ENCODE measurements at regions not wholly inside any gene's neighbourhood (a gene's known extent, or its start where the extent isn't known, plus 50 kb on each side); places are given as distances from the start of the nearest gene placed in this dataset.

DNA sequence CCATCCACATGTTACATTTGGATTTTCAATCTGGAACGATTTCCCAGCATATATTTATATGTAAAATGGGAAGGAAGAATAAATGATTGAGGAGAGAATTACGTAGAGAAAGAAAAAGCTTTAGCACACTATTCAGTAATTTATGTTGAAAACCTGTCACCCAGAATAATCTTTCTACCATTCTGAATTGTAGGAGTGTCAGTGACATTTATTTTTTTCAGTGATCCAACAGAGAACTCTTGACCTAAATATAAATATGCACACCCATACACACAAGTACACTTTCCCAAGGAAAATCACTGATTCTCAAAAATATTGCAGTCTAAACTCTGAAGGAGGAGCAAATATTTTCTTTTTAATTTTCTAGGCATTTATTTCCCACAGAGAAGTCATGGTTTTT is 140.2 kb upstream of the LRP1B start:
- intact Hi-C loops (cut with micrococcal nuclease), result no loop called here
- H3K4me1 Mint-ChIP-seq (ENCODE audit: insufficient read depth, unreplicated experiment), result no peaks in the 10 kb centered on the region
- H3K4me3 Mint-ChIP-seq (ENCODE audit: unreplicated experiment), result no peak overlapping the region
- no peaks in the 10 kb centered on the region for H3K9me3 Mint-ChIP-seq (ENCODE audit: unreplicated experiment)
- no peaks in the 10 kb centered on the region for H3K36me3 Mint-ChIP-seq (ENCODE audit: insufficient read depth, unreplicated experiment)
- no peak overlapping the region for H3K27ac Mint-ChIP-seq (ENCODE audit: low read depth, unreplicated experiment)
- TF ChIP-seq CTCF (IDR thresholded peaks at IDR 0.05; ENCODE audit: unreplicated experiment), result no peak
- ChIA-PET POLR2A (no interaction called here), CTCF (no interaction called here)
- no TSS peak for BruUV-seq (replicated peaks)
- peaks cover 37% of the 10 kb centered on the region for H3K27me3 Mint-ChIP-seq (ENCODE audit: insufficient read depth, unreplicated experiment)
- DNase-seq (ENCODE audit: unreplicated experiment), result no peak

GRCh38 chr2:142270291-142270690 is 139.5 kb upstream of the LRP1B start:
- H3K27me3 Mint-ChIP-seq (ENCODE audit: insufficient read depth, unreplicated experiment), result peaks cover 37% of the 10 kb centered on the region

GRCh38 chr2:142259356-142259755 is 128.5 kb upstream of the LRP1B start:
- ChIA-PET CTCF (interaction anchor here (0.7 kb wide), 1 partner anchor 10 kb away, joined by 3 read pairs; no protein-coding TSS in a partner anchor), POLR2A (no interaction called here)
- DNase-seq (ENCODE audit: unreplicated experiment), result no peak
- H3K36me3 Mint-ChIP-seq (ENCODE audit: insufficient read depth, unreplicated experiment), result no peaks in the 10 kb centered on the region
- H3K27ac Mint-ChIP-seq (ENCODE audit: low read depth, unreplicated experiment), result no peak overlapping the region
- H3K27me3 Mint-ChIP-seq (ENCODE audit: insufficient read depth, unreplicated experiment), result no peaks in the 10 kb centered on the region
- H3K4me1 Mint-ChIP-seq (ENCODE audit: insufficient read depth, unreplicated experiment), result no peaks in the 10 kb centered on the region
- no TSS peak for BruUV-seq (replicated peaks)
- no peak overlapping the region for H3K4me3 Mint-ChIP-seq (ENCODE audit: unreplicated experiment)
- peaks cover 7% of the 10 kb centered on the region for H3K9me3 Mint-ChIP-seq (ENCODE audit: unreplicated experiment)
- intact Hi-C loops (cut with micrococcal nuclease), result no loop called here
- no peak for TF ChIP-seq CTCF (IDR thresholded peaks at IDR 0.05; ENCODE audit: unreplicated experiment)

More at GRCh38 chr2:142270291-142270690, 139.5 kb upstream of the LRP1B start:
- ChIA-PET CTCF (no interaction called here), POLR2A (no interaction called here)
- no peaks in the 10 kb centered on the region for H3K9me3 Mint-ChIP-seq (ENCODE audit: unreplicated experiment)
- no peak for TF ChIP-seq CTCF (IDR thresholded peaks at IDR 0.05; ENCODE audit: unreplicated experiment)
- no peak for DNase-seq (ENCODE audit: unreplicated experiment)
- H3K36me3 Mint-ChIP-seq (ENCODE audit: insufficient read depth, unreplicated experiment), result no peaks in the 10 kb centered on the region
- no peaks in the 10 kb centered on the region for H3K4me1 Mint-ChIP-seq (ENCODE audit: insufficient read depth, unreplicated experiment)
- H3K4me3 Mint-ChIP-seq (ENCODE audit: unreplicated experiment), result no peak overlapping the region
- no peak overlapping the region for H3K27ac Mint-ChIP-seq (ENCODE audit: low read depth, unreplicated experiment)
- intact Hi-C loops (cut with micrococcal nuclease), result no loop called here
- no TSS peak for BruUV-seq (replicated peaks)

- no TSS peak for BruUV-seq (replicated peaks)
- no peaks in the 10 kb centered on the region for H3K27me3 Mint-ChIP-seq (ENCODE audit: insufficient read depth, unreplicated experiment)
- no peak overlapping the region for H3K27ac Mint-ChIP-seq (ENCODE audit: low read depth, unreplicated experiment)
These were observed 123.2 kb upstream of the LRP1B start for GRCh38 chr2:142254031-142254430.

More at GRCh38 chr2:142254031-142254430, 123.2 kb upstream of the LRP1B start:
- Mint-ChIP-seq H3K36me3 (ENCODE audit: insufficient read depth, unreplicated experiment) (no peaks in the 10 kb centered on the region), H3K9me3 (ENCODE audit: unreplicated experiment) (peaks cover 7% of the 10 kb centered on the region), H3K4me1 (ENCODE audit: insufficient read depth, unreplicated experiment) (no peaks in the 10 kb centered on the region), H3K4me3 (ENCODE audit: unreplicated experiment) (no peak overlapping the region)
- intact Hi-C loops (cut with micrococcal nuclease), result no loop called here
- CTCF ChIA-PET, result no interaction called here
- TF ChIP-seq CTCF (IDR thresholded peaks at IDR 0.05; ENCODE audit: unreplicated experiment), result no peak
- POLR2A ChIA-PET, result no interaction called here
- no peak for DNase-seq (ENCODE audit: unreplicated experiment)

All from MCF 10A (cell line).